ENCODE measurements at regions not wholly inside any gene's neighbourhood (a gene's known extent, or its start where the extent isn't known, plus 50 kb on each side); places are given as distances from the start of the nearest gene placed in this dataset.

DNA sequence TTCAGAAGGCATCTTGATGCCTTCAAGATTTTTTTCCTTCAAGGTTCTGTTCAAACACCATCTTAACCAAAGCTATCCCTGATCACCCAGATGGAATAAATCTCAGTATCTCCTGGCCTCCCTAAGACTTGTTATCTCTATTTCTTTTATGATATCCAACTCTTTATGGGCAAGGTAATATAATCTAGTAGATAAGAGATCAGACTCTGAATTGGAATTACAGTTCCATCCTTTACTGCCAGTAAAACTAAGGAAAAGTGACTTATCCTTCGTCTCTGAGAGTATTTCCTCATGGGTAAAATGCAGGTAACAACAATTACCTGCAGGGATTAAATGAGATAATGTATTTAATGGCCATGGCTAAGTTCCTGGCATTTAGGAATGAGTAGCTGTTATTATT, 445.0 kb upstream of the DAB1 start:
- no peaks in the 10 kb centered on the region for H3K36me3 ChIP-seq (ENCODE audit: insufficient read depth, low read length)
- TF ChIP-seq, protein P1, sequence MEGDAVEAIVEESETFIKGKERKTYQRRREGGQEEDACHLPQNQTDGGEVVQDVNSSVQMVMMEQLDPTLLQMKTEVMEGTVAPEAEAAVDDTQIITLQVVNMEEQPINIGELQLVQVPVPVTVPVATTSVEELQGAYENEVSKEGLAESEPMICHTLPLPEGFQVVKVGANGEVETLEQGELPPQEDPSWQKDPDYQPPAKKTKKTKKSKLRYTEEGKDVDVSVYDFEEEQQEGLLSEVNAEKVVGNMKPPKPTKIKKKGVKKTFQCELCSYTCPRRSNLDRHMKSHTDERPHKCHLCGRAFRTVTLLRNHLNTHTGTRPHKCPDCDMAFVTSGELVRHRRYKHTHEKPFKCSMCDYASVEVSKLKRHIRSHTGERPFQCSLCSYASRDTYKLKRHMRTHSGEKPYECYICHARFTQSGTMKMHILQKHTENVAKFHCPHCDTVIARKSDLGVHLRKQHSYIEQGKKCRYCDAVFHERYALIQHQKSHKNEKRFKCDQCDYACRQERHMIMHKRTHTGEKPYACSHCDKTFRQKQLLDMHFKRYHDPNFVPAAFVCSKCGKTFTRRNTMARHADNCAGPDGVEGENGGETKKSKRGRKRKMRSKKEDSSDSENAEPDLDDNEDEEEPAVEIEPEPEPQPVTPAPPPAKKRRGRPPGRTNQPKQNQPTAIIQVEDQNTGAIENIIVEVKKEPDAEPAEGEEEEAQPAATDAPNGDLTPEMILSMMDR (IDR thresholded peaks at IDR 0.05; ENCODE audit: borderline replicate concordance, extremely low read depth, low read length, poor library complexity, severe bottlenecking), result no peak
- no peak for TF ChIP-seq EZH2 (IDR thresholded peaks at IDR 0.05; ENCODE audit: borderline replicate concordance, low read depth, low read length, severe bottlenecking)
- no peak overlapping the region for H3K27ac ChIP-seq (ENCODE audit: low read length)
- peaks cover 2% of the 10 kb centered on the region for H3K27me3 ChIP-seq (ENCODE audit: insufficient read depth, low read length, poor library complexity)
- no peak overlapping the region for H2AFZ ChIP-seq (ENCODE audit: low read depth, low read length)
- H3K4me1 ChIP-seq (ENCODE audit: insufficient read depth, low read length), result no peaks in the 10 kb centered on the region
- H3K4me2 ChIP-seq (ENCODE audit: insufficient read depth, low read length), result no peak overlapping the region
- DNase-seq (no peak), ATAC-seq (ENCODE audit: insufficient read depth, low read depth) (no peak)
- no peak overlapping the region for H3K4me3 ChIP-seq (ENCODE audit: low read depth in 1 of 2, low read length in 2 of 2)
- H3K79me2 ChIP-seq (ENCODE audit: insufficient read depth, low read length), result no peaks in the 10 kb centered on the region
- no peaks in the 10 kb centered on the region for H4K20me1 ChIP-seq (ENCODE audit: insufficient read depth, low read length)
- no peaks in the 10 kb centered on the region for H3K9me3 ChIP-seq (ENCODE audit: insufficient read depth, low read length, severe bottlenecking)
- no peak overlapping the region for H3K9ac ChIP-seq (ENCODE audit: low read depth, low read length)

DNA sequence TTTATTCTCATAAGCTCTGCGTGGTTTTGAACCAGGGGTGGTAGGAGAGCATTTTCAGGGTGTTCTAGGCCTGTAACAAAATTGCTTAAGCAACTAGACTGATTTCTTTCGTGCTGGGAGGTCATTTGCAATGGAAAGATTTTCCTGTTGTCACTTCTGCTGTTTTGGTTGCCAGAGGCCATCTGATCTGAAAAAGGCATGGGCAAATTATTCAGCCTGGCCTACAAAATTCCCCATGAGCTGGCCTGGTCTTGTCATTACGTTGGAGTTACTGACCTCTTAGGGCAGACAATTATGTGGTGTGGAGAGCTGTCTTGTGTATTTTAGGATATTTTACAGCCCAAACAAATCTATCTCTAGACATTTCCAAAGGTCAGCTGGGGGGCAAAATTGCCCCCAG, 444.4 kb upstream of the DAB1 start:
- H2AFZ ChIP-seq (ENCODE audit: low read depth, low read length), result no peak overlapping the region
- ATAC-seq (ENCODE audit: insufficient read depth, low read depth) (no peak), DNase-seq (no peak)
- no peak for TF ChIP-seq EZH2 (IDR thresholded peaks at IDR 0.05; ENCODE audit: borderline replicate concordance, low read depth, low read length, severe bottlenecking)
- TF ChIP-seq, protein P1 (IDR thresholded peaks at IDR 0.05; ENCODE audit: borderline replicate concordance, extremely low read depth, low read length, poor library complexity, severe bottlenecking), result no peak
- H3K79me2 ChIP-seq (ENCODE audit: insufficient read depth, low read length), result no peaks in the 10 kb centered on the region
- no peak overlapping the region for H3K27ac ChIP-seq (ENCODE audit: low read length)
- H3K4me1 ChIP-seq (ENCODE audit: insufficient read depth, low read length), result no peaks in the 10 kb centered on the region
- no peaks in the 10 kb centered on the region for H4K20me1 ChIP-seq (ENCODE audit: insufficient read depth, low read length)
- H3K4me3 ChIP-seq (ENCODE audit: low read depth in 1 of 2, low read length in 2 of 2), result no peak overlapping the region
- H3K9me3 ChIP-seq (ENCODE audit: insufficient read depth, low read length, severe bottlenecking), result no peaks in the 10 kb centered on the region
- H3K27me3 ChIP-seq (ENCODE audit: insufficient read depth, low read length, poor library complexity), result peaks cover 2% of the 10 kb centered on the region
- H3K4me2 ChIP-seq (ENCODE audit: insufficient read depth, low read length), result no peak overlapping the region
- no peaks in the 10 kb centered on the region for H3K36me3 ChIP-seq (ENCODE audit: insufficient read depth, low read length)
- no peak overlapping the region for H3K9ac ChIP-seq (ENCODE audit: low read depth, low read length)

DNA sequence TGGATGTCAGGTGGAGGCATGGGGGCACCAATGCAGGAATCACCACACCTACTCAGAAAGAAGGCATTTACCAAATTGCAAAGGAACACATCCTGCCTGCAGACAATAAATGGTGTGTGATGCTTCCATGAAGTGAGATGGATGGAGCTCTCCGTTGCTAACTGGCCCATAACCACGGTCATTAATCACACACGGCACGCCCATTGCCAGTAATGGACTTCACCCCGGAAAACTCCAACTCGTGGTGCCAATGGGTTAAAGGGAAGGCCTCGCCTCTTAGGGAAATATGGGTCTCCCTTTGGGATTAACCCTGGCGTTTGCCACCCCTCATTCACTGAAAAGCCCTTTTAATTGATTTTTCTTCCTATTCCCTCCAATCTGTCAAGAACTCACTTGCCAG, 443.1 kb upstream of the DAB1 start:
- H3K36me3 ChIP-seq (ENCODE audit: insufficient read depth, low read length), result no peaks in the 10 kb centered on the region
- no peaks in the 10 kb centered on the region for H3K9me3 ChIP-seq (ENCODE audit: insufficient read depth, low read length, severe bottlenecking)
- H3K9ac ChIP-seq (ENCODE audit: low read depth, low read length), result no peak overlapping the region
- no peaks in the 10 kb centered on the region for H3K79me2 ChIP-seq (ENCODE audit: insufficient read depth, low read length)
- H2AFZ ChIP-seq (ENCODE audit: low read depth, low read length), result no peak overlapping the region
- H3K4me3 ChIP-seq (ENCODE audit: low read depth in 1 of 2, low read length in 2 of 2), result no peak overlapping the region
- DNase-seq, result no peak
- no peak overlapping the region for H3K4me2 ChIP-seq (ENCODE audit: insufficient read depth, low read length)
- no peak overlapping the region for H3K27ac ChIP-seq (ENCODE audit: low read length)
- no peak for ATAC-seq (ENCODE audit: insufficient read depth, low read depth)
- TF ChIP-seq, protein P1 (IDR thresholded peaks at IDR 0.05; ENCODE audit: borderline replicate concordance, extremely low read depth, low read length, poor library complexity, severe bottlenecking), result no peak
- TF ChIP-seq EZH2 (IDR thresholded peaks at IDR 0.05; ENCODE audit: borderline replicate concordance, low read depth, low read length, severe bottlenecking), result no peak
- H3K27me3 ChIP-seq (ENCODE audit: insufficient read depth, low read length, poor library complexity), result peaks cover 2% of the 10 kb centered on the region
- no peaks in the 10 kb centered on the region for H3K4me1 ChIP-seq (ENCODE audit: insufficient read depth, low read length)
- H4K20me1 ChIP-seq (ENCODE audit: insufficient read depth, low read length), result no peaks in the 10 kb centered on the region

Data from DND-41 (cell line).